GM21381 (cell line): ENCODE measurements at regions not wholly inside any gene's neighbourhood (a gene's known extent, or its start where the extent isn't known, plus 50 kb on each side); places are given as distances from the start of the nearest gene placed in this dataset.
A peak's percentile ranks its signal among the peaks of the same experiment; 100 is the strongest.
"Not testable (repeated sequence)": the region's sequence is repeated elsewhere in the genome, so short reads cannot be mapped to it uniquely, and the experiment has no call there.

Experiments
- ATAC-seq: cut with Tn5 transposase; IDR thresholded peaks from one replicate; pipeline ENCODE4 v1.9.1; 2021; ENCODE audit warnings: mild to moderate bottlenecking, moderate library complexity; ENCODE audit not compliant: unreplicated experiment

DNA sequence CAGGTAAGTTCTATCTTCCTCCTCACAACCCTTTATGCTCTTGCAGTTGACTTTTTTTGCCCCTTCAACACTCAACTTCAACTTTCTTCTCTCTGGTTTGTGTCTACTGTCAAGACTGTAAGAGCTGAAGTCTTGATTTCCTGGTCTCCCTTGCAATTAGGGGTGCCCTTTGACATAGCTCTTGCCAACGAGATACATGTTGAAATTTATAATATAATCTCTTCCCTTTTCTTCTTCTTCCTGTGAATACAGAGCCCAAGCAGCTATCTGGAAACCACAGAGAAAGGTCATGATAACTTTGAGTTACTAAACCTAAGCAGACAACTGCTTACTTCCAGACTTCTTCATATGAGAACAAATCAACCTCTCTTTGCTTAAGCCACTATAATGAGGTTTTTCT lies 163.5 kb downstream of the MC4R start:
- no peak for ATAC-seq

DNA sequence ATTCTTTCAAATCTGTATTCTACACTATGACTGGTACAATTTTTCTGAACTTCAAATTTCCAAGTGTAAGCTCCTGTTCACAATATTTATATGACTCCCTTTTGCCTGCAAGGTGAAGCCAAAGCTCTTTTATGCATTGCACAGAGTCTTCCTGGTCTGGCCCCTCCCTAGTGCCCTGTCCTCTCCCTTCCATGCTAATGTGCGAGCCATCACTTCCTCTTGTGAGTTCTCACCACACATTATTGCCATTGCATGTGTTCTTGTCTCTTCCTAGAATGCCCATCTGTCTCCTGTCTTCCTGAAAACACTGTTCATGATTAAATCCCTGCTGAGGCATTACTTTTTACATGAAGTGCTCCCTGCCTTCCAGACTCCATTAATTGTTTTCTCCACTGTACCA lies 169.9 kb downstream of the MC4R start:
- no peak for ATAC-seq

DNA sequence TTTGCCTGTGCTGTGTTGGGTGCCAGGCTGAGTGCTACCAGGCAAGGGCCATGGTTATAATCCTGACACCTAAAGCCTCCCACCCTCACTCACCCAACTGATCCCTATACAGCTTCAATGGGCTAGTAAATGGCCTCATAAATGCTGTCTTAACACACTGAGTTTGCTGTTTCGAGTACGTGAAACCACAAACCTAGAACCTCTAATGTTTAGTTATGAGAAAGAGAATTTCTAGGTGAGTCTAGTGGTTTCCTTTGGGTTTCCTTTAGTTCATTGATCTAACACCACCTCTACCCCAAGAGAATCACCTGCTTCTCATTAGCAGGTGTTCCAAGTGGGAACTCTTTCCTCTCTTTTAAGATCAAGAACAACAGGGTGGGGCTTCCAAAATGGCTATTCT lies 172.0 kb downstream of the MC4R start:
- no peak for ATAC-seq

DNA sequence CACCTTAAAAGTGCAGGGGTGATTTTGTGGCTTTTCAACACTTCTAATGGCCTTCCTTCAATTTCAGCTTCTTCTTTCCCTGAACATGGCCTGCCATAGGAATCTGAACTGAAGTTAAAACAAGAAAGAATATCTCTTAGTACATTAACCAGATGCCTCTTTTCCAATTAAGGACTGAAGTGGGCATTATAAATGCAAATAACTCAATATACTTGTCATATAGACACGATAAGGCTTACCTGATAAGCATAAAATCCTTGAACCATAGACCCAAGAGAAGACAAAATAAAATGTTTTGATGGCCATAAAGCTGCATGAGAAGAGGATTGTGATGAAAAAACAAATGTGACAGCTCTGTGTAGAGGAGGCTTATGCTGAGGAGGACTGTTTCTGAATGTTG lies 173.1 kb downstream of the MC4R start:
- ATAC-seq, result no peak

DNA sequence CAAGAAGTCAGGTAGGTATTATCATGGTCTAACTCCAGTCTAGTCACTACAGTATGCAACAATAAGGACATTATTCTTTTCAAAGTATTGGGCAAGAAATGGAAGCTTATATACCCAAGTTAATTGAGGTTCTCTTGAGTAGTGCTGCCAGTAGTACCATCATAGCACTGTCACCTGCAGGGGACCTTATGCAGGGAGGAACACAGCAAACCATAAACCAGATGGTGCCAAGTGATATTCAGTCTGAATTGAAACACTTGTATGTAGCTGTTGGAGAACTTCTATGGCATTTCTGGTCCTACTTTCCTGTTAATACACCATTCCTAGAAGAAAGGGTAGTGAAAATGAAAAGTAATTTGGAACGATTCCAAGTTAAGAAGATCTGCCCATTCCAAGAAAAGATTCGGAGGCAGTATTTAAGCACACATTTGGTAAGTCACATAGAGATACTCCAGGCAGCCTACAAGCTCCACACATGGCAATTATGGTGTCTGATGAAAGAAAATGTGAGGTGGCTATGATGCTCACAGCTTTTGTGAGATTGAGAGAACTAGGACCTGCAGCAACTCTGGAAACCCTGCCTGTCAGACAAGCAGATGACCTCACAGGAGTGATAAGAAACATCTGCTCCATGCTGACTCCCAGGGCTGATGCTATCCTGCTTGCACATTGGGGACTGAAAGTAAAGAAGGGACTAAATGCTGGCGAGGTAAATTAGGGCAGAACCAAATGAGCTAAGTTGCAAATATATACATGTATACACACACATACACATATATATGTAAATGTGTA lies 174.7 kb downstream of the MC4R start:
- no peak for ATAC-seq

DNA sequence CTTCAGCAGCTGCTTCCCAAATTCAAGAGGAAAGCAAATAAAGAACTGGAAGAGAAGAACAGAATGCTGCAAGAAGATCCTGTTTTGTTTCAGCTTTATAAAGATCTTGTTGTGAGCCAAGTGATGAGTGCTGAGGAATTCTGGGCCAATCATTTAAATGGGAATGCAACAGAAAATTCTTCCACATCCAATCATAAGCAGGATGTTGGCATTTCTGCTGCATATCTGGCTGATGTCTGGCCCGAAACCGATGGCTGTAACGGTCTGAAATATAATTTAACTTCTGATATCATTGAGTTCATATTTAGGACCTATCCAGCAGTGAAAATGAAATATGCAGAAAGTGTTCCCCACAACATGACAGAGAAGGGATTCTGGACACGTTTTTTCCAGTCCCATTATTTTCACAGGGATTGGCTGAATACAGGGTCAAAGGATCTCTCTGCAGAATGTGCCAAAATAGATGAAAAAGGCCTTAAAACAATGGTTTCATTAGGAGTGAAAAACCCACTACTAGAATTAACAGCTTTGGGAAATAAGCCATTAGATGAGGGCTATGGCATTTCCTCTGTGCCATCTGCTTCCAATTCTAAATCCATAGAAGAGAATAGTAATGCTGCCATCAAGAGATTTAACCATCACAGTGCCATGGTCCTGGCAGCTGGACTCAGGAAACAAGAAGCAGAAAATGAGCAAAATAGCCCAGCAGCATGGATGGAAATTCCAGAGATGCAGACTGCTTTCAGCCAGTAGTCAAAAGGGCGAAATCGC lies 175.6 kb downstream of the MC4R start:
- ATAC-seq, result no peak

DNA sequence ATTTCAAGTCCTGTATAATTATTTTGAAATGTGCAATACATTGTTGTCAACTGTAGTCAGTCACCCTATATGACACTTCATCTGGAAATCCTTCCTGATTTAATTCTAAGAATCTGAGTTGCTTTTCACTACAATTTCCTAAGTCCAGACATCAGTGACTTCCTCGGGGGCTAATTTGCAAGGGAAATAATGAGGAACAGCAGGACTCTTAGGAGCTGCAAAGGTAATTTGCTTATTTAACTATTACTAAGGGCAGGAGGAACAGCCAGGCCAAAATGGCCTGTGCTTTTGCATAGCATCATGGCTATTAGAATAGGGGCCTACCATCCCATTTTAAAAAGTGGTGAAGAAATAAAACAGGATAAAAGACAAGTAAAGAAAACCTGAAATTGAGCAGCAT lies 178.8 kb downstream of the MC4R start:
- ATAC-seq, result no peak

DNA sequence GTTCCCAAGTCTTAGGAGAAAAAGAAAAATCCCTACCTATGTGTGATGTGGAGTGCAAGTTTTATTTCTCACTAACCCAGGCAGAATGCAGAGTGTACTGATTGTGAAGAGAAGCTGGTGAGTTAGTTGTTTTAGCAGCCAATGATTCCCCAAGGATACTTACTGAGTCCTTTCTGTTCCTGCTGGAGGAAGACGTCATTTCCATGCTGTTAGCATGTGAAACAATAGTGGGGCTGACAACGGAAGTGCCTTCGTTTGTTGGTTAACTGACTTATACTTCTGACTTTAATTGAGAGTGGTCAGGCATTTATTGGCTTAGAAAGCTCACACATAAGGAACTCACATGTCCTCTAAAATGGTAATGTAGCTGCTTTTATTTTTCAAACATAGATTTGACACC lies 180.6 kb downstream of the MC4R start:
- no peak for ATAC-seq

DNA sequence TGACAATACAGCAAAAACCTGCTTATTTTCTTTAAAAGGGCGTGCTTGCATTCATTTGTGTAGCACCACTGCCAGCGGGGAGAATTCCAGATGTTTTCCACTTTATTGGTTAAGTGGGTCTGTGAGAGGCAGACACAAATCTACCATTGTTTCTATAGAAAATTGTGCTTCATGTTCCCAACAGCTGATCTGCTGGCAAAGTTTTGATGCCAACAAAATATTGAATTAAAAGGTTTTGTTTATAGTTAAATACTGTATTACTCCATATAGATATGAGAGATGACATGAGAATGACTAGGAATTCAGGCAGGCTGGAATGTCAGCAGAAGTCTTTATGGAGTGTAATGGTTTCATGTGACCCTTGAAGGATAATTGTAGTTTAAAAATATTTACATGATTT lies 182.7 kb downstream of the MC4R start:
- no peak for ATAC-seq

DNA sequence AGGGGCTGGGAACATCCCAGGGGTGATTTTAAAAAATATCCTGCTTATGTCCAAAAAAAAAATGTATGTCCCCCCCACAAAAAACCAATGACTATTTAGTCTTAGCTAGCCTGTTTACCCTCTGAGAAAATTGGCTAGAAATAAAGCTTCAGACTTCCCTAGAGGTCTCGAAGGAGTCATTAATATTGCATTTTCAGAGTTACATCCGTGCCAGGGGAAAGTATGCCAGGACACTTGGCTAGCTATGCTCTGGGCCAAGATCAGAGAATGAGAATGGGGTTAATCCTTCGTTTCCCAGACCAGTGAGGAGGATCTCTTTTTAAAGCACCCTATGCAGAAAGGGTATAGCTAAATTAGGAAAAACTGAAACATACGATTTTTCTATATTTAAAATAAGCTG lies 183.6 kb downstream of the MC4R start:
- ATAC-seq, result no peak

DNA sequence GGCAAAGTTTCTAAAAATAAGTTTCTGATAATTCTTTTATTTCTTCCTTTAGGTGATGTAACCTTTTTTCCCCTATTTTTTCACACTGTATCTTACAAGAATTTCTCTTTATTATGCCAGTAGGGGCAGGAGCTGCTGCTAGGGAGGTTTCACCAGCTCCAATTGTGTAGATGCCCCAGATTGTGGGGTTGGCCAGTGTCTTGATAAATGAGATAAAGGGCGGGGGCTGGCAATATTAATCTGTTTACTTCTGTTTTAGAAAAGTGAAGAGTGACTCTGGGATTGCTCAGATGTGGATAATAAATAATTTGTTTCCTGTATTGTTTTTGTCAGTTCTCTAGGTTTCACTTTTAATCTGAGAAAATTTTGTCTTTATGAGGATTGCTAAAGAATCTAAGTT lies 190.4 kb downstream of the MC4R start:
- ATAC-seq, result no peak

DNA sequence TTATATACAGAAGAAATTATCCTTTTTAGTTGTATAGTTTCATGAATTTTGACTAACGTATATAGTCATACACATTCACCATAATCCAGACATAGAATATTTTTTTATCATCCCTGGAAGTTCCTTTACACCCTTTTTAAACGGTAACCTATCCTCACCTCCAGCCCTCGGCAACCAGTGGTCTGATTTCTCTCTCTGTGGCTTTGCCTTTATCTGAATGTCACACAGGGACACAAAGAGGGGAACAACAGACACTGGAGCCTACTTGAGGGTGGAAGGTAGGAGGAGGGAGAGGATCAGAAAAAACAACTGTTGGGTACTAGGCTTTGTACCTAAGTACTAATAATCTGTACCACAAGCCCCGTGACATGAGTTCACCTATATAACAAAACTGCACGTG lies 191.9 kb downstream of the MC4R start:
- ATAC-seq, result no peak

DNA sequence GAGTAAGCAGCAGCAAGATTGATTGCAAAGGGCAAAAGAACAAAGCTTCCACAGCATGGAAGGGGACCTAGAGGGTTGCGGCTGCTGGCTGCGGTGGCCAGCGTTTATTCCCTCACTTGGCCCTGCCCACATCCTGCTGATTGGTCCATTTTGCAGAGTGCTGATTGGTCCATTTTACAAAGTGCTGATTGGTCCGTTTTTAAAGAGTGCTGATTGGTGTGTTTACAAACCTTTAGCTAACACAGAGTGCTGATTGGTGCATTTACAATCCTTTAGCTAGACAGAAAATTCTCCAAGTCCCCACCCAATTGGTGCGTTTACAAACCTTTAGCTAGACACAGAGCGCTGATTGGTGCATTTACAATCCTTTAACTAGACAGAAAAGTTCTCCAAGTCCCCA lies 194.4 kb downstream of the MC4R start:
- not testable (repeated sequence) for ATAC-seq

DNA sequence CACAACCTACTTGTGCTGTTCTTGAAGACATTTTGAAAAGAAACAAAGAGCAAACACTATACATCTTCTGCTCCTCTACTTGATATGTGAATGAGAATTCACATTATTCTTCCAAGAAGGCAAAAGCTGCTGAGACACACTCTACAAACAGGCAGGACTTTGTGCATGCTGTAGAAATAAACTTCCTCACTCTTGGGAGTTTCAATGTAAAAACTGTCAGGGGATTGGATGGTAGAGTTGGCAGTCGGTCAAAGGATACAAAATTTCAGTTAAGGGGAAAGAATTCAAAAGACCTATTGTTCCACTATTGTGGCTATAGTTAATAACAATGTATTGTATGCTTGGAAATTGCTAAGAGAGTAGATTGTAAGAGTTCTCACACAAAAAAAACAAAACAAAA lies 196.3 kb downstream of the MC4R start:
- no peak for ATAC-seq

DNA sequence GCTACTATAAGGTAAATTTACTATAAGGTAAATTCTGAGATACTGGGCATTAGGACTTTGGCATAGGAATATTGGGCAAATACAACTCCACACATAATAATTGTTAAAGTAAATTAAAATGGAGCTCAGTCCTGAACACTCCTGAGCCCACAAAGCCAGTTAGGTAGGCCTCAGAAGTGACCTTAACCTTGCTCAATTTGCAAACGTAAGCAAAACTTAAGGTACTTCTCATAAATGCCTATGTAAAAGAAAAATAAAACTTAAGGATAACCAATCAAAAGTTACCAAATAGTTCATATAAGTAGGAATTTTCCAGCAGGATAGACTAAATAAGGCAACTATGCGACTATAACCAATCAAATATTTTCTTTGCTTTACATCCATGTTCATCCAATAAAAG lies 197.7 kb downstream of the MC4R start:
- no peak for ATAC-seq

DNA sequence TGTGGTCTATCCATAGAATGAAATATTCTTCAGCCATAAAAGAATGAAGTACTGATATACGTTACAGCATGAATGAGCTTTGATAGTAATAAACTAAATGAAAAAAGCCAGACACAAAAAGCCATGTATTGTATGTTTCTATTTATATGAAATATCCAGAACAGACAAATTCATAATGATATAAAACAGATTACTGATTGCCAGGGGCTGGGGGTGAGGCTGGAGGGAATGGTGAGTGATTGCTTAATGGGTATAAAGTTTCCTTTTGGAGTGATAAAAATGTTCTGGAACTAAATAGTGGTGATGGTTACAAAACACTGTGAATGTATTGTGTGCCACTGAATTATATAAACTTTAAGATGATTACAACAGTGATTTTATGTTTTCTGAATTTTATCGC lies 200.5 kb downstream of the MC4R start:
- ATAC-seq, result no peak

DNA sequence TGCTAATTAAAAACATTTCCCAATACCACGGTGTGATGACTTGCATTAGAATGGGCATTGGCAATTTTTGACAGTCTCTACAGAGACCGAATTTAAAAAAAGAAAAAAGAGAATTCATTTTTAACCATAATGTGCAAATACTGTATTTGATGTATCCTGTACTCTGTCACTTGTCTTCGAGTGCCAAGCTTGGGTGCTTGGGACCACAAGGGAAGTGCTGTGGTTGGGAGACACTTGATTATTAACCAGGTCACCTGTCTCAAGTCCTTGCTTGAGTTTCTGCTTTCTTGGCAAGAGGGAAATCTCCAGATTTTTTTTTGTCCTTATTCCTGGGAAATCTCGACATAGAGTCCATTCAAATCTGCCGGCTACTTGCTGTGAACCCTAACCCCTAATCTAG lies 209.0 kb downstream of the MC4R start:
- ATAC-seq, result peak; percentile 84

DNA sequence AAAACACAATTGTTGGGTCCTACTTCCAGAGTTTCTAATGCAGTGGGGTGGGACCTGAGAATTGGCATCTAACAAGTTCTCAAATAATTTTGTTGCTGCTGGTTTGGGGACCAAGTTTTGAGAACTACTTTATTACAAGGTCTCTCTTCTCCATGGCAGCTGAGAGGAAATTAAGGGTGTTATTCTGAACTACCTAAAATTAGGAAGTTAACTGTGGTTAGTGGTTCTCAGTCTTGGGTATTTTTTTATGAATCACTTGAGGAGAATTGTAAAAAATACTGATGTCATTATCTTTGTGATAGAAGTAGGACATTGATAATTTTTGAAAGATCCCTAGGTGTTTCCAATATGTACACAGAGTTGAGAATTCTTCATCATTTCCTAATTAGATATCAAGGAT lies 210.2 kb downstream of the MC4R start:
- ATAC-seq, result no peak

DNA sequence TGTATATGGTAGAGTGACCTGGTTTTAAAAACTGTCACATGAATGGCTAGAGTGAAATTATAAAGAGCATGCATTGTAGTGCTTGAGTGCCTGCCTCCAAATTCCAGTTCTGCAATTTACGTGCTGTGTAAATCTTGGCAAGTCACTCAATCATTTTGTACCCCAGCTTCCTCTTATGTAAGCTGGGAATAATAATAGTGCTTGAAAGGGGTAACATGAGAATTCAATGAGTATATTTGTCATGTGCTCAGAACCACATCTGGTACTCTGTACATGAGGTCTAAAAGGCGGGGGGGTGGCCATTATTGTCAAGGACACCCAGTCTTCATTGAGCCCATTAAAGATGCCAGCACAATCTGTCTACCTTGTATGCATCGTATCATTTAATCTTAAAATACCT lies 214.8 kb downstream of the MC4R start:
- ATAC-seq, result no peak

DNA sequence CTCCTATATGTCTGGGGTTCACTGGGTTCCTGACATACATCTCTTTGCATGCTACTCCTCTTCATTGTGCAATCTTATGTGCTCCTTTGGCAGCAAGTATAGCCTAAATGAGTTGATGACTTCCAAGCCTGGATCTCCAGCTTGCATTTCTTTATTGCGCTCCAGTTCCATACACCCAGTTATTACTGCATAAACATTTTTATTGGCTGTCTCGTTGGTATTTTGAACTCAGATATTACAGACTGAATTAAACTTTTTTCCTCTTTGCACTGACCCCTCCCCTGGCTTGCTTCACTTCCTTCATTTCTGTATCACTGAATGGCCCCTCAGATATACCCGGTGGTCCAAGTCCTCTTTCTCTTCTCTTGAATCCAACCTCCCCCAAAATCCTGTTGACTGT lies 219.2 kb downstream of the MC4R start:
- ATAC-seq, result no peak

DNA sequence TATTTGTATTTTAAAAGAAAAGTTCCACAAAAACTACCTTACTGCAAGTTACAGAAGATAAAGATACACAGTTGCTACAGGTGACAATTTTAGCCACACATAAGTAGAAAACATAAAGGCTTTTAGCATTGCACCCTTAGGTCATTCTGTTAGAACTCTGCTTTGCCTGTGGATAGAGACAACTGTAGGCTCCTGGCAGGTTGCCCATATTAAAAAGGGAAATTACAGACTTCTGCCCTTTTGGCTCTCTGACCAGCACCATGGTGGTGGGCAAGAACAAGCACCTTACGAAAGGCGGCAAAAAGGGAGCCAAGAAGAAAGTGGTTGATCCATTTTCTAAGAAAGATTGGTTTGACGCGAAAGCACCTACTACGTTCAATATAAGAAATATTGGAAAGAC lies 223.3 kb downstream of the MC4R start:
- no peak for ATAC-seq

DNA sequence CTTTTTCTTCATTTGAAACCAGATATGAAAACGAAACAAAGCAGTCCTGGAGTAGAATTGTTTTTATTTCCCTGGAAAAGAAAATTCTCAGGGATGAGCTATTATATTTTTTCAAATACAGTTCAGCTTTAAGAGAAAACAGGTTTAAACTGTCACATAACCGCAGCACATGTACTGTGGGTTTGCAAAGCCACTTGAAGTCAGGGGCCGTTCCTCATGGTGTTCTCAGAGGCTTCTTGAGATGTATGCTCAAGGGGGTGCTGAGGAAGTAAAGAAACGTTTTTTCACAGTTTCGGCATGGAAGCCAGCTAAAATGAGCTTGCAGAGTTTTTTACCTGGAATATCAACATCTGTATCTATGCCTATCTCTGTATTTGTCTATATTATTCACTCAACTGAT lies 225.3 kb downstream of the MC4R start:
- ATAC-seq, result peak; percentile 48
